Omental fat pad (tissue), 3 donors: ENCODE measurements at regions not wholly inside any gene's neighbourhood (a gene's known extent, or its start where the extent isn't known, plus 50 kb on each side); places are given as distances from the start of the nearest gene placed in this dataset.

Experiments used
- ATAC-seq: fragments of 150-250 bp; one replicate; pipeline ENCODE4 v1.9.1; 2016; ENCODE audit warnings: mild to moderate bottlenecking, moderate library complexity; ENCODE audit not compliant: low FRiP score
- DNase-seq: peaks from one replicate; pipeline ENCODE4 v3.0.0-alpha.2; 2019; ENCODE audit warnings: low spot score
- TF ChIP-seq, protein P1 (sequence below), 3 donors: fragments of 450-650 bp; IDR thresholded peaks; one replicate each; pipeline ENCODE4 v1.5.1; 2016 to 2017; ENCODE audit warnings: antibody characterized with exemption in 3 of 3, mild to moderate bottlenecking in 3 of 3, moderate library complexity in 2 of 3

DNA sequence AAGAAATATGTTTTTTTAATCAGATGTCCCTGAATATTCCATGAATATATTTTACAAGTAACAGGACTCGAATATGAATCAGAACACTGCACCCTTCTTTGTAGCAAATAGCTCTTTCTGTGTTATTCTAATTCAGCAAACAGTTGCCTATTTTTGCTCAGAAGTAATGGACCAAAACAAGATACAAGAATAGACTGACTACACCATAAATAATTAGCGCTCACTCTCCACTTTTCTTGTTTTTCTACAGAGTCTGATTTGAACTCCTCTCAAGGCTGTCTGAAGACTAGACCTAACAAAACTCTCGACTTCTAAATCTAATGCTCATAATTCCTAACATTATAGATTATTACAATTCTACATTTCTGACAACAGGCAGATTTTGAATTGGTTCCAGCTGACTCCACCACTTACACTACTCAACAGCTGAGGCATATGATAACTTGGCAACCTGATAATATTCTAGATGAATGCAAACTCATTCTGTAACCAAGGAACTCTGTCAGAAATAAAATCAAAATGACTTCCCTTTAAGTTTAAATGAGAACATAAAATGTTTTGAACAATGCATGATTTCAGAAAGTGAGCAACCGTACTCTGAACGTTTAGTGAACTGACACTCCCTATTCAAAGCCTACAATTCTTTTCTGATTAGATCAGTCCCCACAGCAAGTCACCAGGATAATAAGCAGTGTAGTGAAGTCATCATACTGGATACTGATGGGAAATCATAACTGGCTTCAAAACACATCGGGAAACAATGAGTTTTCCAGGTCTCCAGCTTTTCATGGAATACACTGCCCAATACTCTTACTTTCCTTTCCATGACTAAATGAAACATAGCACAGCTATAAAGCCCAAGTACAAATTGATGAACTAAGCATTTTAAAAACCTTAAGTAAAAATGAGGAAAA lies 114.2 kb upstream of the BEND6 start:
- no peak for ATAC-seq
- TF ChIP-seq, protein P1, sequence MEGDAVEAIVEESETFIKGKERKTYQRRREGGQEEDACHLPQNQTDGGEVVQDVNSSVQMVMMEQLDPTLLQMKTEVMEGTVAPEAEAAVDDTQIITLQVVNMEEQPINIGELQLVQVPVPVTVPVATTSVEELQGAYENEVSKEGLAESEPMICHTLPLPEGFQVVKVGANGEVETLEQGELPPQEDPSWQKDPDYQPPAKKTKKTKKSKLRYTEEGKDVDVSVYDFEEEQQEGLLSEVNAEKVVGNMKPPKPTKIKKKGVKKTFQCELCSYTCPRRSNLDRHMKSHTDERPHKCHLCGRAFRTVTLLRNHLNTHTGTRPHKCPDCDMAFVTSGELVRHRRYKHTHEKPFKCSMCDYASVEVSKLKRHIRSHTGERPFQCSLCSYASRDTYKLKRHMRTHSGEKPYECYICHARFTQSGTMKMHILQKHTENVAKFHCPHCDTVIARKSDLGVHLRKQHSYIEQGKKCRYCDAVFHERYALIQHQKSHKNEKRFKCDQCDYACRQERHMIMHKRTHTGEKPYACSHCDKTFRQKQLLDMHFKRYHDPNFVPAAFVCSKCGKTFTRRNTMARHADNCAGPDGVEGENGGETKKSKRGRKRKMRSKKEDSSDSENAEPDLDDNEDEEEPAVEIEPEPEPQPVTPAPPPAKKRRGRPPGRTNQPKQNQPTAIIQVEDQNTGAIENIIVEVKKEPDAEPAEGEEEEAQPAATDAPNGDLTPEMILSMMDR (IDR thresholded peaks at IDR 0.05): no peak
- no peak for DNase-seq

DNA sequence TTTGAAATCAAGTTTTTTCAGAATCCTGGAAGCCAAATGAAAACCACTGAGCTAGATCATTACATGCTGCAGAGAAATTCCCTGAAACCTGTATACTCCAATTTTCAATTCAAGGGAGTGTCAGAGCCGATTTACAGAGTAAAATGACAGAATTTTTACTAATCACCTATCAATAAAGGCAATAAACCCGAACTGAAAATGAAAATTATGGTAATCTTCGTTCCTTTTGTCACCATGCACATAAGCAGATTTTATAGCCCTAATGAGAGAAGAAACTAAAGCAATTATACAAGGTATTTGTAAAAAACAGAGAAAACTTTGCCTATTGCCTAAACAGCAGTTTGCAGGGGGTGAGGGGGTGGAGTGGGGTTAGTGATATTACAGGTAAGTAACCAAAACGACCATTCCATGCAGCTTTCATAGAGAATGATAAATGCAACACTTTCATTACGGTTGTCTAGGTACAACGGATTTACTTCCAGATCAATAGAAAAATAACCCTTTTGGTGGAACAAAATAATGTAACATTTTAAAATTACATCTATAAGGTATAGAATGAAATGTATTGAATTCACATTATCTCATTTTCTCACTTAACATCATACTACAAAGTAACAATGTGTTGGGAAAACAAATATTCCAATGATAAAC lies 115.2 kb upstream of the BEND6 start:
- ATAC-seq: no peak
- DNase-seq: no peak
- TF ChIP-seq, protein P1 (IDR thresholded peaks at IDR 0.05): no peak

DNA sequence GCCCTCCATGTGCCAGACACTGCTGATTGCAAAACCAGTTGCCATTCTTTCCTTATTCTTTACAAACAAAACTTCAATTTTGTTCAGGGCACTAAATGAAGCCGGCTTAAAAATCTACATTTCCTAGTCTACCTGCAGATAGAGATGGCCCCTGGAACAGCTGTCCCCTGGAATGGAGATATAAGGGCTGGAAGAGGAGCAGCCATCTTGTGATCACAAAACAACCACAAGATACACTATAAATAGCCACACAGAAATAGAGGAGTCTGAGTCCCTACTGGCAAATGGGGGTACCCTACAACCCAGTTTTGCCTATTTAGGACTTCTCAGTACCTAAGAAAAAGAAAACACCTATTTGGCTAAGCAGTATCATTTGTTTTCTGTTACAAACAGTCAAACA lies 115.9 kb upstream of the BEND6 start:
- TF ChIP-seq, protein P1 (IDR thresholded peaks at IDR 0.05): no peak
- ATAC-seq (no peak), DNase-seq (no peak)

DNA sequence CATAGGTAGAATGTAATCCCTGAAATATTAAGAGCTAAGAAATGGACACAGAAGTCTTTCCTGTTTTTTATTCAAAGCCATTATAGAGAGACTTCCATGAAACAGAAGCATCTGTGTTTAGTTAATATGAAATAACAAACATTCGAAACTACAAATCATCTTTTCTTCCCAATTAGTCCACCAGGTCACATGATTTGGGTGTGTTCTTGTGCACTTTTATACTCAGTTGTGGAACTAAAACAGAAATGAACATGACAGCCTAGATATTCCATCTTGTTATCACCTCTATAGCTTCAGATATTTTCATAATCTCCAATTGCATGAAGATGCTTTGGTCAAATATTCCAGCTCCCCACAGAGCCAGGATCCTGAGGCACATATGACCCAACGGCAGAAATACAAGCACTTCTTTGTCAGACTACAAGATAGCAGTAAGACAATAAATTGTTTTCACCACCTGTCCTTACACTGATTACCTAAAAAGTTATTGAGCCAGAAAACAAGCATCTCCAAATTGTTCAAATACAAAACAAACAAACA lies 116.8 kb upstream of the BEND6 start:
- ATAC-seq (no peak), DNase-seq (no peak)
- TF ChIP-seq, protein P1 (IDR thresholded peaks at IDR 0.05): no peak

DNA sequence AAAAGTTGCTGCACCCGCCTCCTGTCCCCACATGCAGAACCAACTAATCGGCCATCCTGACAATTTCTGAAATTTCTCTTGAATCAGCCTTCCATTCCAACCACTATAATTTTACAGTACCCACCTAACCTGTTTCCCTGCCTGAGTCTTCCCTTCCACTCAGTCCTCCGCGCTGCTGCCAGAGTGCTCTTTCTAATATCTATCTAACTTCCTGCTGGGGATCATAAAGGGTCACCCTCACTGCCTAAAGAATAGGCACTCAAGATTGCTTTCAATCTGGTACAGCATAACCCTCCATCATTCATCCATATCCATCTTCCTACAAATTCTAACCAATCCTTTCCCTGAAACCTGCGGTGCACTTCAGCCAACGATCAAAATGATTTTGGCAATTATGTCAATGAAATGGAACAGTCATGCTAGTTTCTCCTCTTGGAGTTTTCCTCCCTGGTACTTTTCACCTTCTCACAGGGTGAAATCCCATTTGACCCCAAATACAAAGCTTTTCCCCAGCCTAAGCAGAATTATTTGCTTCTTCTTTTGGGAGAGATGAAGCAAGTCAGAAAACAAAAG lies 117.5 kb upstream of the BEND6 start:
- ATAC-seq: no peak
- TF ChIP-seq, protein P1 (IDR thresholded peaks at IDR 0.05): no peak
- DNase-seq: no peak

DNA sequence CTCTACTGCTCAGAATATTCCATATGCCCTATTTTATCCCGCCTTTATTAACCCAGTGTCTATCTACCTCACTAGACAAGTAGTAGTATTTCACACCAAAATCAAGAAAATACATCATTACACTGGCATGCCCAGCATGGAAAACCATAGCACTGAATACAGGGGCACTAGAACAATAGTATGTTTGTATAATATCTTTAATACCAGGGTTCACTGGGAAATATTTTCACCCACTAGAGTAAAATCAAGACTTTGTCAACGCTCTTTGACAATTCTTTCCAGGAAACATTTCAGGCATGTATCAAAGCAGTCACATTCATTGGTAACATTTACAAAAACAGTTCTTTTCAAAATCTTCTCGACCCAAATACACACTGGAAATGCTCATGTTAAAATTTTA lies 119.3 kb upstream of the BEND6 start:
- TF ChIP-seq, protein P1 (IDR thresholded peaks at IDR 0.05): no peak
- no peak for ATAC-seq
- no peak for DNase-seq
